ENCODE measurements at regions not wholly inside any gene's neighbourhood (a gene's known extent, or its start where the extent isn't known, plus 50 kb on each side); places are given as distances from the start of the nearest gene placed in this dataset.
"Not testable (repeated sequence)": the region's sequence is repeated elsewhere in the genome, so short reads cannot be mapped to it uniquely, and the experiment has no call there.

DNA sequence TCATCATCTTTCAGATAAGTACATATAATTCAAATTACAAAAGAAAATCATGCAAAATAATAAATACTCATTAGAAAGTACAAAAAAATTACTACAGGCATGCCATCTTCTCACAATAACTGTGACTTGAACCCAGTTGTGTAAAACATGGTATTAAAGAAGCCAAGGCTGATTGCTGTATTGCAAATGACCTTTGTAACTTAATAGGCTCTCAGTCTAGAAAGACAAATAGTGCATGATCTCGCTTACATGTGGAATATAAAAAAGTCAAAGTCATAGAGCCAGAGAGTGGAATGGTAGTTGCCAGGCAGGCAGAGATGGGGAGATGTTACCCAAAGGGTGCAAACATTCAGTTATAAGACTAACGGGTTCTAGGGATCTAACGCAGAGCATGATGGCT lies 626.1 kb downstream of the COL12A1 start:
- no peak for DNase-seq (ENCODE audit: low read depth)

DNA sequence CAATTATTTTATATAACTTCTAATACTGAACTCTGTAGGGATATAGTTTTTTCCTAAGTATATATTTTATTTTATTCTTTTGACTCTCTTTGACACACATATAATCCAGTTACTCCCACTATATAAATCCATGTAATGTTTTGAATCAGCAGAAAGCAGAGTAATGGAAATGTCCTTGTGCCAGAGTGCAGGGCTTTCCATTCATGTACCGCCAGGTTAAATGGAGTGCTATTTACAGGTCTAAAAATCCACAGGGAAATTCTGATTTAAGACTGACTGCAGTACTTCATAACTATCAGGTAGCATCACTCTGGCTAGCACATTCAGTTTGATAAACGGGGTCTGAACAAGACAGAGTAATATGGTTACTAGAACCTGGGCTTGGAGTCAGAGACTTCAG lies 626.8 kb downstream of the COL12A1 start:
- DNase-seq (ENCODE audit: low read depth) = no peak

GRCh38 chr6:74578339-74578738 lies 627.5 kb downstream of the COL12A1 start:
- DNase-seq (ENCODE audit: low read depth) = peak; percentile 73

DNA sequence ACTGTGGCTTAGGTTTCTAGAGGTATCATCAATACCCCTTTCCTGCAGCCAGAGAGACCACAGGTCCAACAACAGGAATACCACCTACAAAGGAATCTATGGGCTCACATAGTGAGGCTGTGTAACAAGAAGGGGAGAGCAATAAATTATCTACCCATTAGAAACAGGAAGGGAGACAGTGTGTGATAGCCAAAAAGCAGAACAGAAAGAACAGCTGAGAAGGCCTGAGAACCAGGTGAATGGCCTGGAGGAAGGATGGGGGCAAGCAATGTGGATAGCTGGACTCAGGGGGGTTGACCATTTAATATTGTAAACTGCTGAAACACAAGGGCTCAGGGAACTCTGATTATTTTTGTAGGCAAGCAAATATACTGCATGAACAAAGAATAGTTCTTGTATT lies 628.2 kb downstream of the COL12A1 start:
- DNase-seq (ENCODE audit: low read depth) = no peak

GRCh38 chr6:74574794-74575193 lies 631.1 kb downstream of the COL12A1 start:
- no peak for DNase-seq (ENCODE audit: low read depth)

DNA sequence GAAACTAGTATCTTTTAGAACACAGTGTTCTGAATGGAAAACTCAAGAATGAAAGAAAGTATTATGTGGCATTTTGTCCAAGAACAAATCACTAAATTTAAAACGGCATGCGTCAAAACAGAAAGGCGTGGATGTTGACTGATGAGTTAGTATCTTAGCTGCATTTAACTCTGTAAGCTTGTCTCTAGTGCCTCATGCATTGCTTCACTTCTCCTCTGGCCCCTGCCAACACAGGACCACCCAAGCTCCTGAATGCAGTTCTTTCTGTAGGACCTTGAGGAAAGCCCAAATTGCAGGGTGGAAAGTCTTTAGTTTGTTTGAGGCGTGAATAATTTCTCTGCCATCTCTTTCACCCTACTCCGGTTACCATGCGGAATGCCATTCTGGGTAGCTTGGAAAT lies 632.2 kb downstream of the COL12A1 start:
- DNase-seq (ENCODE audit: low read depth) = no peak

DNA sequence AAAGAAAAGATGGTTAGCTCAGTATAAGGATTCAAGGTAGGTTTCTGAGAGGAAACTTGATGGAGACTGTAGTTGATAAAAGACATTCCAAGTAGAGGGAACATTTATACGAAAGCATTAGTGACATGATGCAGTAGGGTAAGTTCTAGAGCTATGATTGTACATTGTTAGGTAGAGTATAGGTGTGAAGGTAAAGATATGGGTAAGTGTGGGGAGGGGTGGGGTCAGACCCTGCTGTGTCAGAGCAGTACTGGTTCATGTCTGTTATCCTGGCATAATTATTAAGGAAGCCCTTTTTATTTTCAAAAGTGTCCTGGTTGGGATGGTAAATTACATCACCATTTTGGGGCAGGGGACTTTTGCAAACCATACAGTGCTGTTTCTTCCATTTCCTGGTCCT lies 635.8 kb downstream of the COL12A1 start:
- DNase-seq (ENCODE audit: low read depth) = no peak

GRCh38 chr6:74568861-74569260 lies 637.0 kb downstream of the COL12A1 start:
- DNase-seq (ENCODE audit: low read depth) = no peak

DNA sequence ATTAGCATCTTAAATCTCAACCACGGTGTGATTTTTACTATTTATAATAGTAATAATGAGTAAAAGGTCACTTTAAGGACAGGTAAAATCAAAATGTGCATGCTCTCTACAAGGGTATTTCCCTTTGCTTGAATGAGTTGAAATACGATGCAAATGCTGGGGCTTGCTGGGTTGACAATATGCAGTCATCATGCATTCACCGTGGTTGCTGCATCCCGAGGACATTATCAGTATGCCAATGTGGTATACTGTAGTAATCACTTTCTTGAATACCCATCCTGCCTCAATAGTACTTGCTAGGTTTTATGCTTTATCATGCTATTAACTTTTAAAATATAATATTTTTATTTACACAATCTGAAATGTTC lies 637.9 kb downstream of the COL12A1 start:
- DNase-seq (ENCODE audit: low read depth) = not testable (repeated sequence)

DNA sequence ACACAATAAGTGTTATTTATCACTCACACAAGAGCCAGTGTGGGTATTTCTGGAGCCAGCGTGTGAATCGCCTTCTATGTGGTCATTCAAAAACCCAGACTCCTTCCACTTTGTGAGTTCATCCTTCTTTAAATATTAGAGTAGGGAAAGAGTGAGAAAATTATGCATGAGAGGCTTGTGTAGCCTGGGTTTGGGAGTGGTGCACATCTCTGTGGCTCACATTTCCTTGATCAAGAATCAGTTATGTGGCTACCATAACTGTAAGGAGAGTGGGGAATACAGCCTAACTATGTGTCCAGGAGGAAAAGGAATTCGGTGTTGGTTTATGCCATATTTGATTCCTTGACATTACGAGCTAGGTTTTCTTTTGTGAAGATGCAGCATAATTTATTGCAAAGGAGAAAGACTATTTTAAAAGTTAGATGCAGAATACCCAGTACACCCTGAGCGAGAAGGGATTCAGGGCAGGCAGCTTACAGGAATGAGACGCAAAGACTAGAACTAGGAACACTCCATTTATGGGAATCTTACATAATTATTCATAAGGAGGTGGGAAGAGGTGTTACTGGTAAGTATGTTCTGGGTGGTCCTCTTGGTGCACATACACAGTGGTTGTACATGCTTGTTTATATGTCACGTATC lies 638.5 kb downstream of the COL12A1 start:
- no peak for DNase-seq (ENCODE audit: low read depth)

DNA sequence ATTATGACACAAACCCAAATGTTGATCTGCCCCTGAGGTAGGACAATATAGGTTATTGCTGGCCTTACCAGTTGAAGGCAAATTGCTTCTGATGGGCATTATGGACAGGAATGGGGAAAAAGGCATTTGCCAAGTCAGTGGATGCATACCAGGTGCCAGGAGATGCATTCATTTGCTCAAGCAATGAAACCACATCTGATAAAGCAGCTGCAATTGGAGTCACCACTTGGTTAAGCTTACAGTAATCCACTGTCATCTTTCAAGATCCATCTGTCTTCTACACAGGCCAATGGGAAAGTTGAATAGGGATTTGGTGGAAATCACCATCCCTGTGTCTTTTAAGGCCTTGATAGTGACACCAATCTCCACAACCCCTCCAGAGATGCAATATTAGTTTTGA lies 648.6 kb downstream of the COL12A1 start:
- DNase-seq (ENCODE audit: low read depth) = no peak

- DNase-seq (ENCODE audit: low read depth) = no peak
Observed at GRCh38 chr6:74554041-74554440, 651.8 kb downstream of the COL12A1 start.

DNA sequence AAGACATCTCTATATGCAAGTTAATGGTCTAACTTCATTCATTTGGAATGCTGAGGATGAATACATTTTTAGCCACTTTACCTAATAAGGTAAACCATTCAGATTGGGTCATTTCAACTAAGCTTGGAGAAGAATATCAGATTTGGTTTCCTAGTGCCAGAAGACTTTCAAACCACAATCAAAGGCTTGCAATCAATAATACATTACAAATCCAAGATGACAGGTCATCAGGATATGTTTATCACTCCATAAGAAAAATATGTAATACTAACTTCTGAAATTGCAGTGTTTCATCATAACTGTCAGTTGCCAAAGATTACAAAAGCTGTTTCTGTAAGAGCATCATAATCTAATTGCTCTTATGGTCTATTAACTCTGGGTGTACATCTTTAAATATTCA lies 654.0 kb downstream of the COL12A1 start:
- DNase-seq (ENCODE audit: low read depth) = peak; percentile 46

GRCh38 chr6:74550821-74551220 lies 655.0 kb downstream of the COL12A1 start:
- DNase-seq (ENCODE audit: low read depth) = no peak

- DNase-seq (ENCODE audit: low read depth) = no peak
Observed at GRCh38 chr6:74549746-74550145, 656.1 kb downstream of the COL12A1 start.

DNA sequence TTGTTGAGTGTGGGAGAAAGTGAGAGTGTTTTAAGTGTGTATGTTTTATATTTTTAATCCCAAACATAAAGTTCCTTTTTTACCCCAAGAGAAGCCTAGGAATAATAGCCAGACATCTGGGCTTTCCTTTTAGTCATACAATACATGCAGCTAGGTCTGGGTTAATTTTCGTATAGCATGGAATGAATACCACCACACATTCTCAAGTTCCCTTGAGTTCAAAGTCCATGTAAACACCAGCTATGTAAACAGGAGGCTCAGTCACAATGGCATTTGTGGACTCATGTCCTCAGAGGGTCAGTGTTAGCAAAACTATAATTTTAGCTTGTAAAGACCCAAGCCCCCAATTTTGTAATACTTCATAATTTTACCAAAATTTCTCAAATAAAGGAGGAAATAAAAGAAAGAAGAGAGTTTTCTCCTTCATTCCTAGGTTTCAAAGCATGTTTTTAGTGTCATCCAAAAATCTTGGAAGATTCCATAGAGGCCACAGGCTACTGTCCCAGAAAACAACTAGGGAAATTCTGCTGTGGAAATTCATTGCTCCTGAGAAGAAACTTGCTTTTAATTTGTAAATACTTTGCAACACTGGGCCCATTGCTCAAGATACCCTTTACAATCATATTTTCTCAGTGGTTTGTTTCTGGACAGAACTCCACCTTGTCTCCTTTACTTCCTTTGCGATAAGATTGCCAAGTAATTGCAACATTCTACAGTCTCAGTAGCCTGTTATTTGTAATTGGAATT lies 671.2 kb downstream of the COL12A1 start:
- no peak for DNase-seq (ENCODE audit: low read depth)

GRCh38 chr6:74519163-74519562 lies 686.7 kb downstream of the COL12A1 start:
- no peak for DNase-seq (ENCODE audit: low read depth)

DNA sequence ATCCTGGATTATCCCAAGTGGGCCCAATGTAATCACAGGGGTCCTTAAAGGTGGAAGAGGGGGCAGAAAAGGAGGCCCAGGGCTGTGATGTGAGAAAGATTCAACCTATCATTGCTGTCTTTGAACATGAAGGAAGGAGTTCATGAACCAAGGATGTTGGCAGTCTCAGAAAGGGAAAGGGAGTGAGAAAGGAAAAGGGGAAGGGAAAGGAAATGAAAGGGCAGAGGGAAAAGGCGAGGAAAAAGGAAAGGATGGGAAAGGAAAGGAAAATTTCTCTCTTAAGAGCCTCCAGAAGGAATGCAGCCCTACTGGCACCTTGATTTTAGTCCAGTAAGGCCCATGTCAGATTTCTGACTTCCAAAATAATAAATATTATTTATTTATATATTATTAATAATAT lies 687.8 kb downstream of the COL12A1 start:
- no peak for DNase-seq (ENCODE audit: low read depth)

DNA sequence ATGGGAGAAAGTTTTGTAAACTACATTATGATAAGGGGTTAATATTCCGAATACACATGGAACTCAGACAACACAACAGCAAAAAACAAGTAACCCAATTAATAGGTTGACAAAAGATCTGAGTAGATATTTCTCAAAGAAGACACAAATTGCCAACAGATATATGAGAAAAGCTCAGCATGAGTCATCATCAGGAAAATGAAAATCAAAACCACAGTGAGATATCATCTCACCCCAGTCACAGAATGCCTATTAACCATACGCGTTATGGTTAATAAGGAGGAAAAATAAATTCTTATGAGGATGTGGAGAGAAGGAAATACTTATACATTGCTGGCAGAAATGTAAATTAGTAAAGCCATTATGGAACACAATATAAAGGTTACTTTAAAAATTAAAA lies 695.0 kb downstream of the COL12A1 start:
- no peak for DNase-seq (ENCODE audit: low read depth)

GRCh38 chr6:74507649-74508048 lies 698.2 kb downstream of the COL12A1 start:
- DNase-seq (ENCODE audit: low read depth) = no peak

GRCh38 chr6:74505391-74505790 lies 700.5 kb downstream of the COL12A1 start:
- DNase-seq (ENCODE audit: low read depth) = no peak

DNA sequence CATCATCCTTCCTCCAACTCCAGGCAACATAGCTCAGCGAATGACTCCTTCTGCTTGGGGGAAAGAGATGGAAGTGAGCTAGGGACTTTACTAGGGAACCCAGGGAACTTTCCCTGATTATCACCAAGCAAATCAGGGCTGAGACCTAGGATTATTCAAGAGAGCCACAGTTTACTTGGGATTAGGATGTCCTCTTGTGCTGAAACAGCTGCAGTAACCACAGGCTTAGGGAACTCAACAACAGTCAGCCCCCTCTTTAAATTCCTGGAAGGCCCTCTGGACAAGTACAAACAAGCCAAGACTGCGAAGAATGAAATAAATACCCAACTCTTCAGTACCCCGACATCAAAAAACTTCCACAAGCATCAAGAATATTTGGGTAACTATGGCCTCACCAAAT lies 700.9 kb downstream of the COL12A1 start:
- DNase-seq (ENCODE audit: low read depth) = no peak

- no peak for DNase-seq (ENCODE audit: low read depth)
Observed at GRCh38 chr6:74492587-74492986, 713.3 kb downstream of the COL12A1 start.

DNA sequence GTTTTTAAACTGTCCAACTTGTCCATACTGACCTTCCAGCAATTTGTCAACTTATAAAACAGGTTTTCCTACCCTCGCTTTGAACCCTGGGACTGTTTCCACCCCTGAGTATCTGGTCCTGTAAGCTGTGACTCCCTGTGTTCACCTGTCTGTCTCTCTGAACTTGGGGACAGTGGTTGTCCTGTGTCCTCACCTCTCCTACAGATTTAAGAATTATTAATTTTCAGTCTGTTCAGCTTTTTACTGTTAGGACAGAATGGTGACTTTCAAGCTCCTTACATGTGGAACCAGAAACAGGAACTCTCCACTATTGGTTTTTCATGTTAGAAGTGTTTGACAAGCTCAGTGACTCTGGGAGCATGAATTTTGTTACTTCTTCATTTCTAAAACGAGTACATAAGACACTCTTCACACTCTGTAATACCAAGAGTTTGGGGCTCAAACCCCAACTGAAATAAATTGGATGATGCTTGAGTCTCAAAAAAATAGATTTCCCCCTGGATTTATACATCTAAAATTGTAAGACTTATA lies 713.9 kb downstream of the COL12A1 start:
- DNase-seq (ENCODE audit: low read depth) = no peak

All from HS-5 (cell line).